H1 (cell line): ENCODE measurements at regions not wholly inside any gene's neighbourhood (a gene's known extent, or its start where the extent isn't known, plus 50 kb on each side); places are given as distances from the start of the nearest gene placed in this dataset.

Experiments
- EP300 ChIP-seq, 2 experiments: IDR thresholded peaks; 1 replicate in 1 of 2; 2 replicates in 1 of 2; pipeline ENCODE4 v1.6.1; 2011 to 2012; ENCODE audit warnings: low read depth in 2 of 2, low read length in 2 of 2, mild to moderate bottlenecking in 2 of 2, borderline replicate concordance in 1 of 2, inconsistent platforms in 1 of 2, moderate library complexity in 1 of 2
- POU5F1 ChIP-seq: IDR thresholded peaks from 2 replicates; pipeline ENCODE4 v1.6.1; 2011; ENCODE audit warnings: low read depth, mild to moderate bottlenecking, low read length, moderate library complexity
- TF ChIP-seq, protein P1 (sequence below): fragments of 300-600 bp; sonication (generic); IDR thresholded peaks from 2 replicates; pipeline ENCODE4 v1.7.1; 2012; ENCODE audit warnings: low read length, moderate library complexity, mild to moderate bottlenecking, inconsistent platforms; ENCODE audit not compliant: insufficient replicate concordance

DNA sequence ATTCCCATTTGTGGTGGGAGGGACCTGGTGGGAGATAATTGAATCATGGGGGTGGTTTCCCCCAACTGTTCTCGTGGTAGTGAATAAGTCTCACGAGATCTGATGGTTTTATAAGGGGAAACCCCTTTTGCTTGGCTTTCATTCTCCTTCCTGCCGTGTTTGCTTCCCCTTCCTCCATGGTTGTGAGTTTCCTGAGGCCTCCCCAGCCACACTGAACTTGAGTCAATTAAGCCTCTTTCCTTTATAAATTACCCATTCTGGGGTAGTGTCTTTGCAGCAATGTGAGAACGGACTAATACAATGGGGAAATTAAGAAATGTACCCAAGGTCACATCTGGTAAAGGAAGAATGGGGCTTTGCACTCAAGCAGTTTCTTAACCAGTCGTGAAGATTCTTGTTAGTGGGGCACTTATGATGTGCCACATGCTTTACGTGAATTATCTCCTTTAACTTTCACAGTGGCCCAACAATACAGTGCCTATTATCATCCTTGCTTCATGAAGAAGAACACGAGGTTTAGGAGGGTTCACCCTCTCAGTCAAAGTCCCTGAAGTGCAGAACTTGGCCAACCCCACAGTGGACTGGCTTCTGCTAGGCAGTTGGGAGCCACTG is 234.3 kb downstream of the EFCAB11 start (continued):
- TF ChIP-seq, protein P1, sequence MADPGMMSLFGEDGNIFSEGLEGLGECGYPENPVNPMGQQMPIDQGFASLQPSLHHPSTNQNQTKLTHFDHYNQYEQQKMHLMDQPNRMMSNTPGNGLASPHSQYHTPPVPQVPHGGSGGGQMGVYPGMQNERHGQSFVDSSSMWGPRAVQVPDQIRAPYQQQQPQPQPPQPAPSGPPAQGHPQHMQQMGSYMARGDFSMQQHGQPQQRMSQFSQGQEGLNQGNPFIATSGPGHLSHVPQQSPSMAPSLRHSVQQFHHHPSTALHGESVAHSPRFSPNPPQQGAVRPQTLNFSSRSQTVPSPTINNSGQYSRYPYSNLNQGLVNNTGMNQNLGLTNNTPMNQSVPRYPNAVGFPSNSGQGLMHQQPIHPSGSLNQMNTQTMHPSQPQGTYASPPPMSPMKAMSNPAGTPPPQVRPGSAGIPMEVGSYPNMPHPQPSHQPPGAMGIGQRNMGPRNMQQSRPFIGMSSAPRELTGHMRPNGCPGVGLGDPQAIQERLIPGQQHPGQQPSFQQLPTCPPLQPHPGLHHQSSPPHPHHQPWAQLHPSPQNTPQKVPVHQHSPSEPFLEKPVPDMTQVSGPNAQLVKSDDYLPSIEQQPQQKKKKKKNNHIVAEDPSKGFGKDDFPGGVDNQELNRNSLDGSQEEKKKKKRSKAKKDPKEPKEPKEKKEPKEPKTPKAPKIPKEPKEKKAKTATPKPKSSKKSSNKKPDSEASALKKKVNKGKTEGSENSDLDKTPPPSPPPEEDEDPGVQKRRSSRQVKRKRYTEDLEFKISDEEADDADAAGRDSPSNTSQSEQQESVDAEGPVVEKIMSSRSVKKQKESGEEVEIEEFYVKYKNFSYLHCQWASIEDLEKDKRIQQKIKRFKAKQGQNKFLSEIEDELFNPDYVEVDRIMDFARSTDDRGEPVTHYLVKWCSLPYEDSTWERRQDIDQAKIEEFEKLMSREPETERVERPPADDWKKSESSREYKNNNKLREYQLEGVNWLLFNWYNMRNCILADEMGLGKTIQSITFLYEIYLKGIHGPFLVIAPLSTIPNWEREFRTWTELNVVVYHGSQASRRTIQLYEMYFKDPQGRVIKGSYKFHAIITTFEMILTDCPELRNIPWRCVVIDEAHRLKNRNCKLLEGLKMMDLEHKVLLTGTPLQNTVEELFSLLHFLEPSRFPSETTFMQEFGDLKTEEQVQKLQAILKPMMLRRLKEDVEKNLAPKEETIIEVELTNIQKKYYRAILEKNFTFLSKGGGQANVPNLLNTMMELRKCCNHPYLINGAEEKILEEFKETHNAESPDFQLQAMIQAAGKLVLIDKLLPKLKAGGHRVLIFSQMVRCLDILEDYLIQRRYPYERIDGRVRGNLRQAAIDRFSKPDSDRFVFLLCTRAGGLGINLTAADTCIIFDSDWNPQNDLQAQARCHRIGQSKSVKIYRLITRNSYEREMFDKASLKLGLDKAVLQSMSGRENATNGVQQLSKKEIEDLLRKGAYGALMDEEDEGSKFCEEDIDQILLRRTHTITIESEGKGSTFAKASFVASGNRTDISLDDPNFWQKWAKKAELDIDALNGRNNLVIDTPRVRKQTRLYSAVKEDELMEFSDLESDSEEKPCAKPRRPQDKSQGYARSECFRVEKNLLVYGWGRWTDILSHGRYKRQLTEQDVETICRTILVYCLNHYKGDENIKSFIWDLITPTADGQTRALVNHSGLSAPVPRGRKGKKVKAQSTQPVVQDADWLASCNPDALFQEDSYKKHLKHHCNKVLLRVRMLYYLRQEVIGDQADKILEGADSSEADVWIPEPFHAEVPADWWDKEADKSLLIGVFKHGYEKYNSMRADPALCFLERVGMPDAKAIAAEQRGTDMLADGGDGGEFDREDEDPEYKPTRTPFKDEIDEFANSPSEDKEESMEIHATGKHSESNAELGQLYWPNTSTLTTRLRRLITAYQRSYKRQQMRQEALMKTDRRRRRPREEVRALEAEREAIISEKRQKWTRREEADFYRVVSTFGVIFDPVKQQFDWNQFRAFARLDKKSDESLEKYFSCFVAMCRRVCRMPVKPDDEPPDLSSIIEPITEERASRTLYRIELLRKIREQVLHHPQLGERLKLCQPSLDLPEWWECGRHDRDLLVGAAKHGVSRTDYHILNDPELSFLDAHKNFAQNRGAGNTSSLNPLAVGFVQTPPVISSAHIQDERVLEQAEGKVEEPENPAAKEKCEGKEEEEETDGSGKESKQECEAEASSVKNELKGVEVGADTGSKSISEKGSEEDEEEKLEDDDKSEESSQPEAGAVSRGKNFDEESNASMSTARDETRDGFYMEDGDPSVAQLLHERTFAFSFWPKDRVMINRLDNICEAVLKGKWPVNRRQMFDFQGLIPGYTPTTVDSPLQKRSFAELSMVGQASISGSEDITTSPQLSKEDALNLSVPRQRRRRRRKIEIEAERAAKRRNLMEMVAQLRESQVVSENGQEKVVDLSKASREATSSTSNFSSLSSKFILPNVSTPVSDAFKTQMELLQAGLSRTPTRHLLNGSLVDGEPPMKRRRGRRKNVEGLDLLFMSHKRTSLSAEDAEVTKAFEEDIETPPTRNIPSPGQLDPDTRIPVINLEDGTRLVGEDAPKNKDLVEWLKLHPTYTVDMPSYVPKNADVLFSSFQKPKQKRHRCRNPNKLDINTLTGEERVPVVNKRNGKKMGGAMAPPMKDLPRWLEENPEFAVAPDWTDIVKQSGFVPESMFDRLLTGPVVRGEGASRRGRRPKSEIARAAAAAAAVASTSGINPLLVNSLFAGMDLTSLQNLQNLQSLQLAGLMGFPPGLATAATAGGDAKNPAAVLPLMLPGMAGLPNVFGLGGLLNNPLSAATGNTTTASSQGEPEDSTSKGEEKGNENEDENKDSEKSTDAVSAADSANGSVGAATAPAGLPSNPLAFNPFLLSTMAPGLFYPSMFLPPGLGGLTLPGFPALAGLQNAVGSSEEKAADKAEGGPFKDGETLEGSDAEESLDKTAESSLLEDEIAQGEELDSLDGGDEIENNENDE = no peak
- no peak for TF ChIP-seq POU5F1
- TF ChIP-seq EP300 (IDR thresholded peaks at IDR 0.05; ENCODE audit: borderline replicate concordance in 1 of 2, low read depth in 2 of 2, low read length in 2 of 2) = no peak
- TF ChIP-seq, all 59 proteins: peak for 0
